Left ventricle myocardium inferior (tissue), 1 donor: ENCODE measurements at regions not wholly inside any gene's neighbourhood (a gene's known extent, or its start where the extent isn't known, plus 50 kb on each side); places are given as distances from the start of the nearest gene placed in this dataset.

Experiments
- DNase-seq: peaks from one replicate; pipeline ENCODE4 v3.0.0-alpha.2; 2020
- H3K27ac ChIP-seq: fragments of 200-600 bp; replicated peaks from 2 replicates; pipeline ENCODE4 v1.8.0; 2021
- H3K27me3 ChIP-seq: fragments of 200-600 bp; 2 replicates; pipeline ENCODE4 v1.8.0; 2021; ENCODE audit warnings: low read depth
- H3K36me3 ChIP-seq: fragments of 200-600 bp; 2 replicates; pipeline ENCODE4 v1.8.0; 2021
- H3K4me1 ChIP-seq: fragments of 200-600 bp; 2 replicates; pipeline ENCODE4 v1.8.0; 2021
- H3K4me3 ChIP-seq: fragments of 200-600 bp; 2 replicates; pipeline ENCODE4 v1.8.0; 2021; ENCODE audit warnings: mild to moderate bottlenecking, moderate library complexity
- H3K9me3 ChIP-seq: fragments of 200-600 bp; replicated peaks from 2 replicates; pipeline ENCODE4 v1.8.0; 2021
- intact Hi-C: fragments of 100-400 bp; cut with micrococcal nuclease; formaldehyde crosslinking; loops from one replicate; pipeline ENCODE4 v1.11.0; 2022
- TF ChIP-seq, protein P1 (sequence below): fragments of 200-600 bp; IDR thresholded peaks from 2 replicates; pipeline ENCODE4 v1.8.0; 2021; ENCODE audit warnings: antibody characterized with exemption, mild to moderate bottlenecking, borderline replicate concordance
- donor health status: DM: no; HTN: yes; CAD: no; lungs with severe emphysema.

- H3K27ac ChIP-seq = no peak overlapping the region
- intact Hi-C loops = no loop called here
- TF ChIP-seq, protein P1, sequence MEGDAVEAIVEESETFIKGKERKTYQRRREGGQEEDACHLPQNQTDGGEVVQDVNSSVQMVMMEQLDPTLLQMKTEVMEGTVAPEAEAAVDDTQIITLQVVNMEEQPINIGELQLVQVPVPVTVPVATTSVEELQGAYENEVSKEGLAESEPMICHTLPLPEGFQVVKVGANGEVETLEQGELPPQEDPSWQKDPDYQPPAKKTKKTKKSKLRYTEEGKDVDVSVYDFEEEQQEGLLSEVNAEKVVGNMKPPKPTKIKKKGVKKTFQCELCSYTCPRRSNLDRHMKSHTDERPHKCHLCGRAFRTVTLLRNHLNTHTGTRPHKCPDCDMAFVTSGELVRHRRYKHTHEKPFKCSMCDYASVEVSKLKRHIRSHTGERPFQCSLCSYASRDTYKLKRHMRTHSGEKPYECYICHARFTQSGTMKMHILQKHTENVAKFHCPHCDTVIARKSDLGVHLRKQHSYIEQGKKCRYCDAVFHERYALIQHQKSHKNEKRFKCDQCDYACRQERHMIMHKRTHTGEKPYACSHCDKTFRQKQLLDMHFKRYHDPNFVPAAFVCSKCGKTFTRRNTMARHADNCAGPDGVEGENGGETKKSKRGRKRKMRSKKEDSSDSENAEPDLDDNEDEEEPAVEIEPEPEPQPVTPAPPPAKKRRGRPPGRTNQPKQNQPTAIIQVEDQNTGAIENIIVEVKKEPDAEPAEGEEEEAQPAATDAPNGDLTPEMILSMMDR = no peak
- no peaks in the 10 kb centered on the region for H3K36me3 ChIP-seq
- no peak for DNase-seq
- no peaks in the 10 kb centered on the region for H3K9me3 ChIP-seq
- no peaks in the 10 kb centered on the region for H3K27me3 ChIP-seq
- H3K4me3 ChIP-seq = no peak overlapping the region
- no peaks in the 10 kb centered on the region for H3K4me1 ChIP-seq
Observed at GRCh38 chr11:104584823-104585222, 313.4 kb downstream of the CASP12 start.

GRCh38 chr11:104583857-104584256 is 314.4 kb downstream of the CASP12 start:
- Histone ChIP-seq H3K9me3 (no peaks in the 10 kb centered on the region), H3K4me3 (no peak overlapping the region), H3K27ac (no peak overlapping the region), H3K27me3 (no peaks in the 10 kb centered on the region), H3K4me1 (no peaks in the 10 kb centered on the region), H3K36me3 (no peaks in the 10 kb centered on the region)
- TF ChIP-seq, protein P1 = no peak
- DNase-seq = no peak
- intact Hi-C loops = no loop called here

GRCh38 chr11:104582431-104582830 is 315.8 kb downstream of the CASP12 start:
- H3K27me3 ChIP-seq = no peaks in the 10 kb centered on the region
- TF ChIP-seq, protein P1 = no peak
- H3K36me3 ChIP-seq = no peaks in the 10 kb centered on the region
- no peak overlapping the region for H3K27ac ChIP-seq
- H3K9me3 ChIP-seq = peaks cover 8% of the 10 kb centered on the region
- no peak overlapping the region for H3K4me3 ChIP-seq
- intact Hi-C loops = no loop called here
- DNase-seq = no peak
- H3K4me1 ChIP-seq = no peaks in the 10 kb centered on the region

- H3K27ac ChIP-seq = no peak overlapping the region
- H3K27me3 ChIP-seq = no peaks in the 10 kb centered on the region
- no peaks in the 10 kb centered on the region for H3K4me1 ChIP-seq
- peaks cover 8% of the 10 kb centered on the region for H3K9me3 ChIP-seq
- H3K4me3 ChIP-seq = no peak overlapping the region
- TF ChIP-seq, protein P1 = no peak
- intact Hi-C loops = no loop called here
- no peaks in the 10 kb centered on the region for H3K36me3 ChIP-seq
- no peak for DNase-seq
Observed at GRCh38 chr11:104581246-104581980, 316.8 kb downstream of the CASP12 start.

DNA sequence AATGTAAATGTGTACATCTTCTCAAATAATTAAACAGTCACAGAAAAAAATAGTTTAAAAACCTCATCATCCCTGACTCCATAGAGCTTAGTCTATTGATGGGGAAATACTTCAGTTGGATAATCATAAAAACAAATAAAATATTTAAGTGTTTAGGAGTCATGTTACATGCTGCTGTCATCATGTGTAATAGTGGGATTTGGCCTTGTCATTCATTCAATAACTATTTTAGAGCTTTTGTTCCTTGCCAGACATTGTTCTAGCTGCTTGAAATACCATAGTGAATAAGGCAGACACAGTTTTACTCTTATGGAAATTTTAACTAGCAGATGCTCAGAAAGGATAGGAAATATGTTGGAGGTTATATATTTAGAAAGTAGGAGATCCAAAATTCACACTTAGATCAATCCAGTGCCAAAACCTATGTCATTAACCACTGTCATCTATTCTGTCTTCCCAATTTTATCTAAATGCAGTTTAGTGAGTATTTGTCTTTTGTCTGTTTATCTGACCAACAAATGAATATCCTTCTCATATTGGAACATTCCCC is 324.7 kb downstream of the CASP12 start:
- Histone ChIP-seq H3K4me3 (no peak overlapping the region), H3K27ac (no peak overlapping the region), H3K4me1 (no peaks in the 10 kb centered on the region), H3K36me3 (no peaks in the 10 kb centered on the region), H3K9me3 (peaks cover 18% of the 10 kb centered on the region), H3K27me3 (no peaks in the 10 kb centered on the region)
- intact Hi-C loops = no loop called here
- DNase-seq = no peak
- TF ChIP-seq, protein P1 = no peak
